ENCODE measurements at regions not wholly inside any gene's neighbourhood (a gene's known extent, or its start where the extent isn't known, plus 50 kb on each side); places are given as distances from the start of the nearest gene placed in this dataset.

DNA sequence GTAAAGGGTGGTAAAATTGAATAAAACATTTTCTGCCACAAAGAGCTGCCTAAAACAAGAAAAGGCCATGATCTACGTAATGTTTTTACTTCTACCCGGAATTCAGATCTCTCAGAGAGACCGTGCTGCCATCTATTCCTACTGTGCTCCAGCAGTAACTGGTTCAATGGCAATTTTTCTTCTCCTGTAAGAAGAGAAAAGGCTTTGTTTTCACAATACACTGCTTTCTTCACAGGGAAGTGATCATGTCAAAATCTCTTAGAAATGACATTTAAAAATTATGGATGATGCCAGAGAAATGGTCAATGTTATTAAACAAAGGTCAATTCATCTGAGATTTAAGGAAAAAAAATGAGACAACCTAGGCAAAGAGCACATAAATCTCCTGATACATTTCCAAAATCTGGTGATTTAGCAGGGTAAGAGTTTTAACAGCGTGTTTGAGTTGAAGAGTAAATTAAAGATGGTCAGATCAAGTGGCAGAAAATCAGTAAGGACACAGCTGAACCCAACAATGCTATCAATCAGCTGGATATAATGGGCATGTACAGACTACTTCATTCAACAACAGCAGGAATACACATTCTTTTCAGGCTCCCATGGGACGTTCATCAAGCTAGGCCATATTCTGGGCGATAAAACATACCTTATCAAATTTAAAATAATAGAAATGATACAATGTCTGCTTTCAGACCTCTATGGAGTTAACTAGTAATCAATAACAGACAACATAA, 523.1 kb downstream of the CHSY3 start:
- no peak for TF ChIP-seq POLR2A (IDR thresholded peaks at IDR 0.05)
- TF ChIP-seq, protein P1, sequence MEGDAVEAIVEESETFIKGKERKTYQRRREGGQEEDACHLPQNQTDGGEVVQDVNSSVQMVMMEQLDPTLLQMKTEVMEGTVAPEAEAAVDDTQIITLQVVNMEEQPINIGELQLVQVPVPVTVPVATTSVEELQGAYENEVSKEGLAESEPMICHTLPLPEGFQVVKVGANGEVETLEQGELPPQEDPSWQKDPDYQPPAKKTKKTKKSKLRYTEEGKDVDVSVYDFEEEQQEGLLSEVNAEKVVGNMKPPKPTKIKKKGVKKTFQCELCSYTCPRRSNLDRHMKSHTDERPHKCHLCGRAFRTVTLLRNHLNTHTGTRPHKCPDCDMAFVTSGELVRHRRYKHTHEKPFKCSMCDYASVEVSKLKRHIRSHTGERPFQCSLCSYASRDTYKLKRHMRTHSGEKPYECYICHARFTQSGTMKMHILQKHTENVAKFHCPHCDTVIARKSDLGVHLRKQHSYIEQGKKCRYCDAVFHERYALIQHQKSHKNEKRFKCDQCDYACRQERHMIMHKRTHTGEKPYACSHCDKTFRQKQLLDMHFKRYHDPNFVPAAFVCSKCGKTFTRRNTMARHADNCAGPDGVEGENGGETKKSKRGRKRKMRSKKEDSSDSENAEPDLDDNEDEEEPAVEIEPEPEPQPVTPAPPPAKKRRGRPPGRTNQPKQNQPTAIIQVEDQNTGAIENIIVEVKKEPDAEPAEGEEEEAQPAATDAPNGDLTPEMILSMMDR (IDR thresholded peaks at IDR 0.05), result no peak

Data from uterus (tissue), 2 donors.